SJCRH30 (cell line): ENCODE measurements at regions not wholly inside any gene's neighbourhood (a gene's known extent, or its start where the extent isn't known, plus 50 kb on each side); places are given as distances from the start of the nearest gene placed in this dataset.

Experiments used
- DNase-seq, 2 experiments: peaks; one replicate each; pipeline ENCODE4 v3.0.0-alpha.2; 2015 to 2020
- H3K27ac ChIP-seq: fragments of 250-450 bp; sonication (Bioruptor Pico); 2 replicates; pipeline ENCODE4 v1.5.1; 2020; ENCODE audit warnings: mild to moderate bottlenecking, moderate library complexity
- H3K27me3 ChIP-seq: fragments of 250-450 bp; sonication (Bioruptor Pico); 2 replicates; pipeline ENCODE4 v1.5.1; 2020; ENCODE audit warnings: mild to moderate bottlenecking, moderate library complexity
- H3K36me3 ChIP-seq: fragments of 250-450 bp; sonication (Bioruptor Pico); 2 replicates; pipeline ENCODE4 v1.5.1; 2020; ENCODE audit warnings: mild to moderate bottlenecking, moderate library complexity
- H3K4me1 ChIP-seq: fragments of 250-450 bp; sonication (Bioruptor Pico); 2 replicates; pipeline ENCODE4 v1.5.1; 2020; ENCODE audit warnings: mild to moderate bottlenecking, moderate library complexity
- H3K4me3 ChIP-seq: fragments of 250-450 bp; sonication (Bioruptor Pico); 2 replicates; pipeline ENCODE4 v1.5.1; 2020; ENCODE audit warnings: mild to moderate bottlenecking, moderate library complexity
- H3K9me3 ChIP-seq: fragments of 250-450 bp; sonication (Bioruptor Pico); replicated peaks from 2 replicates; pipeline ENCODE4 v1.5.1; 2020; ENCODE audit warnings: mild to moderate bottlenecking, moderate library complexity

GRCh38 chr5:54727874-54728587 lies 210.5 kb downstream of the SNX18 start:
- H3K36me3 ChIP-seq = no peaks in the 10 kb centered on the region
- peaks cover 7% of the 10 kb centered on the region; the same call in 1 of the 2 replicates for H3K27me3 ChIP-seq
- H3K4me3 ChIP-seq = no peak overlapping the region
- H3K9me3 ChIP-seq = no peaks in the 10 kb centered on the region
- H3K27ac ChIP-seq = no peak overlapping the region
- H3K4me1 ChIP-seq = no peaks in the 10 kb centered on the region
- no peak for DNase-seq

GRCh38 chr5:54725391-54726280 lies 208.1 kb downstream of the SNX18 start:
- Histone ChIP-seq H3K4me1 (no peaks in the 10 kb centered on the region), H3K4me3 (no peak overlapping the region), H3K27me3 (peaks cover 7% of the 10 kb centered on the region; the same call in 1 of the 2 replicates), H3K36me3 (no peaks in the 10 kb centered on the region), H3K27ac (no peak overlapping the region), H3K9me3 (no peaks in the 10 kb centered on the region)
- no peak for DNase-seq

GRCh38 chr5:54722846-54723433 lies 205.4 kb downstream of the SNX18 start:
- H3K4me1 ChIP-seq = no peaks in the 10 kb centered on the region
- H3K4me3 ChIP-seq = no peak overlapping the region
- H3K27me3 ChIP-seq = peaks cover 7% of the 10 kb centered on the region; the same call in 1 of the 2 replicates
- DNase-seq = no peak
- H3K27ac ChIP-seq = no peak overlapping the region
- H3K36me3 ChIP-seq = no peaks in the 10 kb centered on the region
- no peaks in the 10 kb centered on the region for H3K9me3 ChIP-seq

GRCh38 chr5:54721951-54722654 lies 204.5 kb downstream of the SNX18 start:
- no peak for DNase-seq
- Histone ChIP-seq H3K9me3 (no peaks in the 10 kb centered on the region), H3K4me3 (no peak overlapping the region), H3K4me1 (no peaks in the 10 kb centered on the region), H3K27ac (no peak overlapping the region), H3K27me3 (peaks cover 7% of the 10 kb centered on the region; the same call in 1 of the 2 replicates), H3K36me3 (no peaks in the 10 kb centered on the region)

- Histone ChIP-seq H3K27me3 (peaks cover 7% of the 10 kb centered on the region; the same call in 1 of the 2 replicates), H3K4me3 (no peak overlapping the region), H3K9me3 (no peaks in the 10 kb centered on the region), H3K27ac (no peak overlapping the region), H3K4me1 (no peaks in the 10 kb centered on the region), H3K36me3 (no peaks in the 10 kb centered on the region)
- DNase-seq = no peak
These were observed 203.6 kb downstream of the SNX18 start for GRCh38 chr5:54721116-54721515.

- no peaks in the 10 kb centered on the region for H3K9me3 ChIP-seq
- H3K4me3 ChIP-seq = no peak overlapping the region
- H3K4me1 ChIP-seq = no peaks in the 10 kb centered on the region
- H3K36me3 ChIP-seq = no peaks in the 10 kb centered on the region
- H3K27ac ChIP-seq = no peak overlapping the region
- DNase-seq = no peak
- H3K27me3 ChIP-seq = no peaks in the 10 kb centered on the region
These were observed 202.8 kb downstream of the SNX18 start for GRCh38 chr5:54720341-54720740.

GRCh38 chr5:54719384-54720283 lies 202.1 kb downstream of the SNX18 start:
- H3K27me3 ChIP-seq = no peaks in the 10 kb centered on the region
- H3K36me3 ChIP-seq = no peaks in the 10 kb centered on the region
- no peaks in the 10 kb centered on the region for H3K4me1 ChIP-seq
- no peak overlapping the region for H3K4me3 ChIP-seq
- no peak for DNase-seq
- H3K9me3 ChIP-seq = no peaks in the 10 kb centered on the region
- no peak overlapping the region for H3K27ac ChIP-seq

GRCh38 chr5:54718656-54719055 lies 201.1 kb downstream of the SNX18 start:
- no peaks in the 10 kb centered on the region for H3K4me1 ChIP-seq

GRCh38 chr5:54717870-54718269 lies 200.3 kb downstream of the SNX18 start:
- H3K27ac ChIP-seq = no peak overlapping the region
- no peaks in the 10 kb centered on the region for H3K9me3 ChIP-seq
- no peaks in the 10 kb centered on the region for H3K4me1 ChIP-seq
- no peaks in the 10 kb centered on the region for H3K27me3 ChIP-seq
- no peak for DNase-seq
- H3K36me3 ChIP-seq = no peaks in the 10 kb centered on the region
- H3K4me3 ChIP-seq = no peak overlapping the region

More at GRCh38 chr5:54718656-54719055, 201.1 kb downstream of the SNX18 start:
- H3K9me3 ChIP-seq = no peaks in the 10 kb centered on the region
- H3K27ac ChIP-seq = no peak overlapping the region
- H3K36me3 ChIP-seq = no peaks in the 10 kb centered on the region
- no peak for DNase-seq
- no peak overlapping the region for H3K4me3 ChIP-seq
- no peaks in the 10 kb centered on the region for H3K27me3 ChIP-seq

- Histone ChIP-seq H3K27ac (no peak overlapping the region), H3K9me3 (no peaks in the 10 kb centered on the region), H3K4me1 (no peaks in the 10 kb centered on the region), H3K27me3 (no peaks in the 10 kb centered on the region), H3K4me3 (no peak overlapping the region), H3K36me3 (no peaks in the 10 kb centered on the region)
- DNase-seq = no peak
These were observed 199.9 kb downstream of the SNX18 start for GRCh38 chr5:54717459-54717858.

- no peaks in the 10 kb centered on the region for H3K36me3 ChIP-seq
- no peaks in the 10 kb centered on the region for H3K4me1 ChIP-seq
- no peaks in the 10 kb centered on the region for H3K27me3 ChIP-seq
- DNase-seq = no peak
- no peaks in the 10 kb centered on the region for H3K9me3 ChIP-seq
- H3K4me3 ChIP-seq = no peak overlapping the region
- no peak overlapping the region for H3K27ac ChIP-seq
These were observed 196.5 kb downstream of the SNX18 start for GRCh38 chr5:54713923-54714581.

- H3K9me3 ChIP-seq = no peaks in the 10 kb centered on the region
These were observed 191.5 kb downstream of the SNX18 start for GRCh38 chr5:54709096-54709495.

GRCh38 chr5:54707841-54708240 lies 190.3 kb downstream of the SNX18 start:
- Histone ChIP-seq H3K27ac (no peak overlapping the region), H3K27me3 (no peaks in the 10 kb centered on the region), H3K4me1 (no peaks in the 10 kb centered on the region), H3K4me3 (no peak overlapping the region), H3K9me3 (no peaks in the 10 kb centered on the region), H3K36me3 (no peaks in the 10 kb centered on the region)
- DNase-seq = no peak

More at GRCh38 chr5:54709096-54709495, 191.5 kb downstream of the SNX18 start:
- H3K27me3 ChIP-seq = no peaks in the 10 kb centered on the region
- H3K4me3 ChIP-seq = no peak overlapping the region
- H3K4me1 ChIP-seq = no peaks in the 10 kb centered on the region
- no peaks in the 10 kb centered on the region for H3K36me3 ChIP-seq
- DNase-seq = no peak
- no peak overlapping the region for H3K27ac ChIP-seq
